ENCODE measurements at regions not wholly inside any gene's neighbourhood (a gene's known extent, or its start where the extent isn't known, plus 50 kb on each side); places are given as distances from the start of the nearest gene placed in this dataset.

- DNase-seq (no peak), ATAC-seq (no peak)
- intact Hi-C loops (cut with DNase I, micrococcal nuclease): no loop called here
Observed at GRCh38 chr2:147408357-147408756, 436.5 kb upstream of the ACVR2A start.

DNA sequence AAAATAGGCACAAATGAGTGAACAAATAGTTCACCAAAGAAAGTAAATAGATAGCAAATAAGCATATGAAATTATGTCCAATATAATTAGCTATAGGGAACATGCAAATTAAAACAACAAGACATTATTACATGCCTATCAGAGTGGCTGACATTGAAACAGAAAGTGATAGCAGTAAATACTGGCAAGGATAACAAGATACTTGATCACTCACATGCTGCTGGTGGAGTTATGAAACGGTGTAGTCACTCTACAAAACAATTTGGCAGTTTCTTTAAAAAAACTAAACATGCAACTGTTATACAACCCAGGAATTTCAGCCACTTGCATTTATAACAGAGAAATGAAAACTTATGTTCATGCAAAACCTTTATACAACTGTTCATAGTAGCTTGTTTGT is 439.2 kb upstream of the ACVR2A start:
- ATAC-seq: no peak
- intact Hi-C loops (cut with DNase I, micrococcal nuclease): no loop called here
- DNase-seq: no peak

- ATAC-seq: no peak
- intact Hi-C loops (cut with DNase I, micrococcal nuclease): no loop called here
- DNase-seq: no peak
Observed at GRCh38 chr2:147398996-147399395, 445.8 kb upstream of the ACVR2A start.

- intact Hi-C loops (cut with DNase I, micrococcal nuclease): no loop called here
- ATAC-seq (no peak), DNase-seq (no peak)
Observed at GRCh38 chr2:147398301-147398700, 446.5 kb upstream of the ACVR2A start.

- DNase-seq: no peak
- no peak for ATAC-seq
- intact Hi-C loops (cut with DNase I, micrococcal nuclease): no loop called here
Observed at GRCh38 chr2:147396890-147397289, 447.9 kb upstream of the ACVR2A start.

DNA sequence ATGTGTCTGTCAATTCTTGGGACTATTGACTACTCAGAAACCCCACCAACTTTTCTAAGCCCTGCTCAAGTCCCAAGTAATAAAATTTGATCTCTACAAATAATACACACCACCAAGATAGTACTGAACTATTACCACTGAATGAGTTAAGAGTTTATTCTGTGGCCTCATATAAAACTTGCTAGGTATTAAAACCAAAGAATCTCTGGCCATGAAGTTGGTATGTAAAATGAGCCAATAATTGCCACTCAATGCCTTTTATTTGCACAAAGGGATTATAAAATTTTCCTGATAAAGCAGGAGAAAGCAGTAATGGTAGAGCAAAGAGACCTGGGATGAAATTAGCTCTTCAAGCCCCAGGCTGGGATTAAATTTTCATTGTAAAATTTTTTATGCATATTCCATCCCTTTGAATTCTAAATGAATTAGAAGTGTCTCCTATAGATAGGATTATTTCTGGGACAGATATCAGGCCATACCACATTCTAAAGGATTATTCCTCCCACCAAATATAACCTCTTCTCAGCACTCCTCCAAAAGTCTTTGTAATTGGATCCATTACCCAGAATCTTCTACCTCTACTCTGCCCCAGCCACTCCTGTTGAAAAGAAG is 450.5 kb upstream of the ACVR2A start:
- no peak for ATAC-seq
- intact Hi-C loops (cut with DNase I, micrococcal nuclease): no loop called here
- no peak for DNase-seq

DNA sequence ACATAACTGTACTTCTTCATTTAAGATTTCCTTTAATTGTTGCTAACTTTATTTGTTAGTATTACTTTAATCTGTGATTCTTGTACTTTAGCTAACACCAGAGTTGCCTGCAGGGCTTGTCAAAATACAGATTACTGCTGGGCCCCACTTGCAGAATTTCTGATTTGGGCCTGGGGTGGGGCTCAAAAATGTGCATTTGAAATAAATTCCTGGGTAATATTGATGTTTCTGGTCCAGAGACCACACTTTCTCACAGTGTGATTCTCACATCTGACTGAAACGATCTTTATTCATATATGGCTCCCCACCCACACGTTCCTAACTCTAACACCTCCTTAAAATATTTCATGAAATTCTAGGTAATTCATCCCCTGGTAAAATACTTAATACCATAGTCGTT is 452.6 kb upstream of the ACVR2A start:
- intact Hi-C loops (cut with DNase I, micrococcal nuclease): no loop called here
- DNase-seq (no peak), ATAC-seq (no peak)

DNA sequence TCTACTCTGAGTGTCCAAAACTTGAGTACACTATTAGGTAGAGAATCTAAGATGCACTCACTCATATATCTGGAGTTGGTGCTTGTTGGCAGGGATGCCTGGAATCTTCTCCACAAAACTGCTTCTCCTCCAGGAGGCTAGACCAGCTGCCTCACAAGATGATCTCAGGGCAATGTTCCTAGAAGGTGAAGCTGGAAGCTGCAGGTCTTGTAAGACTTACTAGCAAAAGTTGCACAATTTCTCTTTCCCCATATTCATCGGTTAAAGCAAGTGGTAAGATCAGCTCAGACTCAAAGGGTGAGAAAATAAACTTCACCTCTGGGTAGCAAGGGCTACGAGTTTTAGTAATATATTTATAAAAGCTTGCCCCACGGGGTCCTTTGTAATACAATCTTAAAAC is 454.4 kb upstream of the ACVR2A start:
- ATAC-seq (no peak), DNase-seq (no peak)
- intact Hi-C loops (cut with DNase I, micrococcal nuclease): no loop called here

DNA sequence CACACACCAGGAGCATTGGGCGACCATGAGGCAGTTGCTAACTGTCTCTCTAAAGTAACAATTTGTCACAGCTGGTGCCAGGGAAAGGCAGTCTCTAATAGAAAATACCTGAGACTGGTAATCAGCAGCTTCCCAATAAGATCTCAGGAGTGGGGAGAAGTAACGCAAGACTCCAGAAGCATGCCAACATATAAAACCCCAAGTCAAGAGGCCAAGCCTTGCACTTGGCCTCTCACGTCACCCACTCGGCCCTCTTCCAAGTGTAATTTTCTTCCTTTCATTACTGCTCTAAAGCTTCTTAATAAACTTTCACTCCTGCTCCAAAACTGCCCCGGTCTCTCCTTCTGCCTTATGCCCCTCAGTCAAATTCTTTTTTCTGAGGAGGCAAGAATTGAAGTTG is 455.6 kb upstream of the ACVR2A start:
- ATAC-seq (no peak), DNase-seq (no peak)
- intact Hi-C loops (cut with DNase I, micrococcal nuclease): no loop called here

GRCh38 chr2:147388217-147388616 is 456.6 kb upstream of the ACVR2A start:
- ATAC-seq: no peak

GRCh38 chr2:147386284-147386683 is 458.5 kb upstream of the ACVR2A start:
- ATAC-seq: no peak
- intact Hi-C loops (cut with DNase I, micrococcal nuclease): no loop called here

More at GRCh38 chr2:147388217-147388616, 456.6 kb upstream of the ACVR2A start:
- intact Hi-C loops (cut with DNase I, micrococcal nuclease): no loop called here
- DNase-seq: no peak

GRCh38 chr2:147385600-147385999 is 459.2 kb upstream of the ACVR2A start:
- ATAC-seq: no peak
- no peak for DNase-seq
- intact Hi-C loops (cut with DNase I, micrococcal nuclease): no loop called here

More at GRCh38 chr2:147386284-147386683, 458.5 kb upstream of the ACVR2A start:
- no peak for DNase-seq

DNA sequence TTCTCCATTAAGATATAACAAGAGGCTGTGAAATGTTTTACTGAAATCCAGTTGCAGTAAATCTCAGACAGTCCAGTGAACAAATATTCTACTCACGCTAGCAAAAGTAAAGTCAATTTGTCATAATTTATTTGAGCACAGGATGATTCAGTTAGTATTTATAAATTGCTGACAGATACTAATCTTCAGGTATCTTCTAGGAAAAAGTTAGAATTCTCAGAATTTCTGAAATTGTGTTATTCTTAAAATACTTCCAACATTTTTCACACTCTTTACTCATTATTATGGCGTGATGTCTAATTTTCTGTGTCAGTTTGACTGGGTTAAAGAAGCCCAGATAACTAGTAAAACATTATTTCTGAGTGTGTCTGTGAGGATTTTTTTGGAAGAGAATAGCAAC is 460.2 kb upstream of the ACVR2A start:
- DNase-seq (no peak), ATAC-seq (no peak)
- intact Hi-C loops (cut with DNase I, micrococcal nuclease): no loop called here

GRCh38 chr2:147382322-147382948 is 462.4 kb upstream of the ACVR2A start:
- intact Hi-C loops (cut with DNase I, micrococcal nuclease): no loop called here
- ATAC-seq: peak; percentile 86
- DNase-seq: peak; percentile 9 to 24

DNA sequence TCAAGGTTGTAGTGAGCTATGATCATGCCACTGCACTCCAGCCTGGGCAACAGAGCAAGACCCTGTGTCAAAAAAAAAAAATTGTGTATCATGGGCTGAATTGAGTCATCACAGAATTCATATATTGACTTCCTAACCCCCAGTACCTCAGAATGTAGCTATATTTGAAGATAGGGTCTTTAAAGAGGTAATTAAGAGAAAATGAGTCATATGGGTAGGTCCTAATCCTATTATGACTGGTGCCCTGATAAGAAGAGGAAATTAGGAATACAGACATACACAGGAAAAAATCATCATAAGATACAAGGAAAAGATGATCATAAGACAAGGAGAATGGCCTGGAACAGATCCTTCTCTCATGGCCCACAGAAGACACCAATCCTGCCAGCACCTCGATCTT is 466.4 kb upstream of the ACVR2A start:
- intact Hi-C loops (cut with DNase I, micrococcal nuclease): no loop called here
- DNase-seq (no peak), ATAC-seq (no peak)

DNA sequence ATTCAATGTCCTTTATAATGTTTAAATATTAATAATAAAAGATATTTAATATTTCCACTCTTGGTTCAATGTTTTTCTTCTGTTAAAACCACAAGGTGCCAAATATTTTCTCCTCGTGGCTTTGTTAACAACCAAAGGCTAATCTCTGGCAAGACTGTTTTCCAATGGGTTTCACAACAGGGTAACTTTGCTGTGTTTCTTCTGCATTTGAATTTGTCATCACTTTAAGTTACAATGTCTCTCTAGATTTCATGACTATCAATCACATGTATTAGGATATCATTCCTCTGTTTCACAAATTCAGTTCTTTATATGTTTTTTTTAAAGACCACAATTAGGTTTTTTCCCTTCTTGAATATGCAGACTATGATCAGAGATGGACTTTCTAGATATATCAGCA is 469.8 kb upstream of the ACVR2A start:
- DNase-seq (no peak), ATAC-seq (no peak)
- intact Hi-C loops (cut with DNase I, micrococcal nuclease): no loop called here

DNA sequence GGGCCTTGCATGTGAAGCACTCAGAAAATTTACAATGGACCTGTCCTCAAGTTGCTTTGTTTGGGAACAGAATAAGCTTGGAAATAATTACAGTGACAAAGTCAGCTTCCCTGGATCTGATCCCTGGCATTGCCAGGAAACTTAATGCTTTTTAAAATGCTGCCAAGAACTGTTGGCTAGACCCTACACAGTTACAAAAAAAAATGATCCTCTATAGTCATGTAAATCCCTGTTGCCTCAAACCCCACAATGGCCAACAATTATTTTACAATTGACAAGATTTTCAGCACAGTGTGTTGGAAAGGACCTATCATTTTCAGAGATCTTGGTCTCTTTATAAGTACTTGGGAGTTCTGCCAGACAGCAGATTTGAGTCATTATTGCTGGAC is 470.4 kb upstream of the ACVR2A start:
- ATAC-seq: peak; percentile 31
- no peak for DNase-seq
- intact Hi-C loops (cut with DNase I, micrococcal nuclease): no loop called here

GRCh38 chr2:147373800-147374422 is 470.9 kb upstream of the ACVR2A start:
- intact Hi-C loops (cut with DNase I, micrococcal nuclease): no loop called here
- DNase-seq (no peak), ATAC-seq (peak; percentile 93)

DNA sequence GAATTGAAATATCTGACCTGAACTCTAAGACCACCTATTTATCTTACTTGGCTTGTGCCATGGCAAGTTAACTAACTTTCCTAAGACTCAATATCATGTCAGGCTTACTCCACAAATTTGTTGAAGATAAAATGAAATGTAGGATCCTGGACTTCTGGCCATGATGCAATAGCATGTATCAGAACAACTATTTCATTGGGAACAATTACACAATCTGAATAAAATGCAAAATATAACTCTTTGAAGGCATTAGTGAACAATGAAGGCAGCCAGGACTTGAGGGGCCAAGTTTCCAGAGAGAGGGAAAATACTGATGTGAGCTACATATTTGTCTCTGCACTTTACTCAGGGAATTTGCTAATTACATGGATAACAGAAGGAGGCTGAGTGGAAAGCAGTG is 476.5 kb upstream of the ACVR2A start:
- no peak for ATAC-seq
- intact Hi-C loops (cut with DNase I, micrococcal nuclease): no loop called here
- no peak for DNase-seq

DNA sequence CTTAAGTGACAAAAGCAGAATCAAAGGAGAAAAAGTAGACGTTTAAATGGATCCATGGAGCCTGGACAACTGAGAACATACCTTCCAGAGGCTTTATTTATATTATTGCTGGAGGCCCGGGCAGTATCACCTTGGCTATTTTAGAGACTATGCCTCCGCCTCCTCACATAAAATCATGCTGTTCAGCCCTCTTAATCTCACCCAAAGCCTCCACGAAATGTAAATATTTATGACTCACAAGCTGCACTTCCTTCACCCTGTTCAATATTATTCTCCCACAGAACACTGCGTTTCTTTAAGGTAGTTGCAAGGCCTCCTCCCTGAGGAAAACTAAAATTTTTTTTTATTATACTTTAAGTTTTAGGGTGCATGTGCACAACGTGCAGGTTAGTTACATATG is 478.6 kb upstream of the ACVR2A start:
- intact Hi-C loops (cut with DNase I, micrococcal nuclease): no loop called here
- ATAC-seq (no peak), DNase-seq (no peak)

GRCh38 chr2:147365622-147366021 is 479.2 kb upstream of the ACVR2A start:
- ATAC-seq (no peak), DNase-seq (no peak)
- intact Hi-C loops (cut with DNase I, micrococcal nuclease): no loop called here

All from left colon (tissue), 2 donors.